Activated CD4-positive, alpha-beta memory T cell treated with anti-CD3 and anti-CD28 coated beads for 36 hours (primary cell): ENCODE measurements at regions not wholly inside any gene's neighbourhood (a gene's known extent, or its start where the extent isn't known, plus 50 kb on each side); places are given as distances from the start of the nearest gene placed in this dataset.

Experiments
- CTCF ChIA-PET: fragments of 350-600 bp; sonication (Branson Sonifier 250); formaldehyde crosslinking; loops from one replicate; lab custom pipeline; 2021; ENCODE audit warnings: antibody characterized with exemption, inconsistent platforms; lab: Charles Lee
- POLR2A ChIA-PET: fragments of 350-600 bp; sonication (Branson Sonifier 250); formaldehyde crosslinking; loops from one replicate; lab custom pipeline; 2021; ENCODE audit warnings: antibody characterized with exemption; lab: Charles Lee
- DNase-seq: peaks from one replicate; pipeline ENCODE4 v3.0.0-alpha.2; 2020
- H3K27ac Mint-ChIP-seq: one replicate; pipeline ENCODE4 v1.8.0; 2021; ENCODE audit warnings: mixed read lengths
- H3K27me3 Mint-ChIP-seq: one replicate; pipeline ENCODE4 v1.8.0; 2021; ENCODE audit warnings: mixed read lengths
- H3K36me3 Mint-ChIP-seq: one replicate; pipeline ENCODE4 v1.8.0; 2021; ENCODE audit warnings: mixed read lengths
- H3K4me1 Mint-ChIP-seq: one replicate; pipeline ENCODE4 v1.8.0; 2021; ENCODE audit warnings: low read depth, mixed read lengths
- H3K4me3 Mint-ChIP-seq: one replicate; pipeline ENCODE4 v1.8.0; 2021; ENCODE audit warnings: mild to moderate bottlenecking, mixed read lengths
- H3K9me3 Mint-ChIP-seq: one replicate; pipeline ENCODE4 v1.8.0; 2021; ENCODE audit warnings: mixed read lengths
- intact Hi-C: fragments of 100-400 bp; cut with micrococcal nuclease; formaldehyde crosslinking; loops from one replicate; pipeline ENCODE4 v1.15.1; 2023

GRCh38 chrX:110408949-110409588, 50.4 kb downstream of the RTL9 start:
- Mint-ChIP-seq H3K4me3 (no peak overlapping the region), H3K9me3 (no peaks in the 10 kb centered on the region), H3K27ac (no peak overlapping the region), H3K27me3 (no peaks in the 10 kb centered on the region), H3K4me1 (peaks cover 3% of the 10 kb centered on the region), H3K36me3 (no peaks in the 10 kb centered on the region)
- ChIA-PET CTCF (interaction anchor here (0.6 to 21.2 kb wide), 11 partner anchors 8 to 262 kb away, joined by 3 to 522 read pairs (median 4); no protein-coding TSS in a partner anchor), POLR2A (no interaction called here)
- no peak for DNase-seq
- intact Hi-C loops = loop anchor here (1.0 to 10.0 kb wide), 3 partner anchors 64 to 249 kb away; partner anchors contain the start of gene AMMECR1

GRCh38 chrX:110409925-110410324, 51.3 kb downstream of the RTL9 start:
- H3K4me1 Mint-ChIP-seq = peaks cover 3% of the 10 kb centered on the region
- no peak overlapping the region for H3K27ac Mint-ChIP-seq
- POLR2A ChIA-PET = no interaction called here
- no peaks in the 10 kb centered on the region for H3K27me3 Mint-ChIP-seq
- intact Hi-C loops = loop anchor here (2.0 to 10.0 kb wide), 2 partner anchors 65 to 91 kb away; partner anchors contain the start of gene AMMECR1
- H3K4me3 Mint-ChIP-seq = no peak overlapping the region
- H3K9me3 Mint-ChIP-seq = no peaks in the 10 kb centered on the region
- H3K36me3 Mint-ChIP-seq = no peaks in the 10 kb centered on the region
- CTCF ChIA-PET = interaction anchor here (5.3 to 21.2 kb wide), 2 partner anchors 250 to 263 kb away, joined by 57 to 522 read pairs; no protein-coding TSS in a partner anchor
- peak; percentile 53 for DNase-seq

- H3K4me3 Mint-ChIP-seq = no peak overlapping the region
- no peaks in the 10 kb centered on the region for H3K9me3 Mint-ChIP-seq
- no peak for DNase-seq
- H3K27me3 Mint-ChIP-seq = no peaks in the 10 kb centered on the region
- no peak overlapping the region for H3K27ac Mint-ChIP-seq
- POLR2A ChIA-PET = interaction anchor here (1.6 kb wide), 1 partner anchor 92 kb away, joined by 3 read pairs; no protein-coding TSS in a partner anchor
- intact Hi-C loops = no loop called here
- CTCF ChIA-PET = interaction anchor here (5.3 to 21.2 kb wide), 2 partner anchors 250 to 264 kb away, joined by 57 to 522 read pairs; no protein-coding TSS in a partner anchor
- H3K4me1 Mint-ChIP-seq = peaks cover 3% of the 10 kb centered on the region
- H3K36me3 Mint-ChIP-seq = no peaks in the 10 kb centered on the region
Observed at GRCh38 chrX:110410603-110411002, 52.0 kb downstream of the RTL9 start.

DNA sequence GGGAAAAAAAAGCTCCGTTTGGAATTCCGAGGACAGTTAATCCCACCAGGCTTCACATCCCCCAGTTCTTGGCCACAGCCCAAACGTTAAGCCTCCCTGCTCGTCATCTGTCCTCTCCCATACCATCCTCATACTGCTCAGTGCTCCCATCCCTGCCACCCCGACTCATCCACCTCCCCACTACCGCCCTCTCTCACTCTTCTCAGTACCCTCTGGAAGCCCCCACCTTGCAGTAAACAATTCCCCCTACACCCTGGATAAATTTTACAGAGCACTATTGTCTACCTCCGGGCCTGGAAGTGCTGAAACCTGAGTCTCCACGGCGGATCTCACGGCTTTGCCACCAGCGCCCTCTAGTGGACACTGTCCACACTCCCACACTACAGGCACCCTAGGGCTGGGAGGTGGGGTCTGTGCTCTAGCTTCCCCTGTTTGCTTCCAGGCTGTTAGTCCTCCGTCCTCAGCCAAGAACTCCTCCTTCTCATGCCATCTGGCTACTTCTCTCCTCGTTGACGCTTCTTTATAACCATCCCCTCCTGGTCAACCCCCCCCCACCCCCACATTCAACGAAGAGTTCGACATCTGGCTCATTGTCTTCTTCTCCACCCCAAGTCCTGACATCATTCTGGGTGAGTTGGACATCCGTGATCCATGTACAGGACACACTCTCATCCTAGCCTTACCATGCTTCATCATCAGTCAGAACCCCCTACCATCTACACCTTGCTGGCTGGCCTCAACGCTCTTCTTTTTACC, 54.5 kb downstream of the RTL9 start:
- no peaks in the 10 kb centered on the region for H3K36me3 Mint-ChIP-seq
- peaks cover 3% of the 10 kb centered on the region for H3K4me1 Mint-ChIP-seq
- H3K4me3 Mint-ChIP-seq = no peak overlapping the region
- DNase-seq = peak; percentile 76
- H3K27ac Mint-ChIP-seq = no peak overlapping the region
- no peaks in the 10 kb centered on the region for H3K27me3 Mint-ChIP-seq
- H3K9me3 Mint-ChIP-seq = no peaks in the 10 kb centered on the region
- intact Hi-C loops = no loop called here
- ChIA-PET CTCF (interaction anchor here (0.9 to 21.2 kb wide), 8 partner anchors 15 to 266 kb away, joined by 3 to 522 read pairs (median 4); partner anchors contain the start of gene AMMECR1), POLR2A (no interaction called here)

DNA sequence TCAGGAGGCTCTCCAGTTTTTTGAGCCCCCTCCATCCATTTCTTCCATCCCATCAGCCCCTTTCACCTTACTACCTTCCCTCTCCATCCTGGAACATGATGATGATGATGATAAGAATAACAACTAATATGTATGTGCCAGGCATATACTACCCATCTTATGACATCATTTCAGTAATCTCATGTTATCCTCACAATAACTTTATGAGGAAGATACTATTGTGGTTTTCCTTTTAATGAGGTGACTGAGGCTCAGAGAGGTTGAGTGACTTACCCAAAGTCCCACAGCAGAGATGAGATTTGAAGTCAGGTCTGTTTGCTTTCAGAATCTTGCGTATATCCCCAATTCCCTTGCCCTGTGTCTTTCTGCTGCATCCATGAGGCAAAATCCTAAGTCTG, 55.1 kb downstream of the RTL9 start:
- Mint-ChIP-seq H3K27me3 (no peaks in the 10 kb centered on the region), H3K9me3 (no peaks in the 10 kb centered on the region), H3K4me1 (peaks cover 3% of the 10 kb centered on the region), H3K36me3 (no peaks in the 10 kb centered on the region), H3K27ac (no peak overlapping the region), H3K4me3 (no peak overlapping the region)
- intact Hi-C loops = no loop called here
- DNase-seq = no peak
- ChIA-PET CTCF (interaction anchor here (1.0 to 21.2 kb wide), 6 partner anchors 14 to 267 kb away, joined by 3 to 522 read pairs (median 4); no protein-coding TSS in a partner anchor), POLR2A (no interaction called here)

DNA sequence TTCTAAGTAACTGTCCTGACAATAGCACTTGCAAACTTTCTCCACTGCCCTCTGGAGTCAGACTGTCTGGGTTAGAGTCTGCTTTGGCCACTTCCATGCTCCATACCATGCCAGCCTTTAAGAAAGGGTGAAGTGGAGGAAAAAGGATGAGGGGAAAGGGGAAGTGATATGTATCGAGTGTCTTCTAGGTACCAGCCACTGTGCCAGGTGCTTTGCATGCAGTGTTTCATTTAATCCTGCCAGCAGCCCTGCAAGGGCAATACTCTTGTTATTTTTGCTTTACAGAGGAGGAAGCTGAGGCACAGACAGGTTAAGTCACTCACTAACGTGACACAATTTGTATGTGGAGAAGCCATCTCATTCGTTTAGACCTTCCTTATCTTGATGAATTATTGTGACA, 55.6 kb downstream of the RTL9 start:
- no peaks in the 10 kb centered on the region for H3K9me3 Mint-ChIP-seq
- ChIA-PET CTCF (interaction anchor here (1.3 to 21.2 kb wide), 3 partner anchors 240 to 267 kb away, joined by 3 to 522 read pairs (median 57); no protein-coding TSS in a partner anchor), POLR2A (no interaction called here)
- H3K27me3 Mint-ChIP-seq = no peaks in the 10 kb centered on the region
- intact Hi-C loops = no loop called here
- no peaks in the 10 kb centered on the region for H3K36me3 Mint-ChIP-seq
- H3K27ac Mint-ChIP-seq = no peak overlapping the region
- H3K4me3 Mint-ChIP-seq = no peak overlapping the region
- H3K4me1 Mint-ChIP-seq = peaks cover 3% of the 10 kb centered on the region
- no peak for DNase-seq

GRCh38 chrX:110414679-110415439, 56.2 kb downstream of the RTL9 start:
- Mint-ChIP-seq H3K4me3 (no peak overlapping the region), H3K27me3 (no peaks in the 10 kb centered on the region), H3K27ac (no peak overlapping the region), H3K36me3 (no peaks in the 10 kb centered on the region), H3K9me3 (no peaks in the 10 kb centered on the region), H3K4me1 (peaks cover 3% of the 10 kb centered on the region)
- DNase-seq = no peak
- ChIA-PET POLR2A (no interaction called here), CTCF (interaction anchor here (1.3 to 21.2 kb wide), 3 partner anchors 240 to 268 kb away, joined by 3 to 522 read pairs (median 57); no protein-coding TSS in a partner anchor)
- intact Hi-C loops = no loop called here

- Mint-ChIP-seq H3K4me3 (no peak overlapping the region), H3K9me3 (no peaks in the 10 kb centered on the region), H3K36me3 (no peaks in the 10 kb centered on the region), H3K27me3 (no peaks in the 10 kb centered on the region), H3K27ac (no peak overlapping the region), H3K4me1 (no peaks in the 10 kb centered on the region)
- DNase-seq = no peak
- ChIA-PET POLR2A (no interaction called here), CTCF (interaction anchor here (0.5 to 21.2 kb wide), 3 partner anchors 8 to 255 kb away, joined by 6 to 522 read pairs (median 6); no protein-coding TSS in a partner anchor)
- intact Hi-C loops = no loop called here
Observed at GRCh38 chrX:110415440-110416170, 57.0 kb downstream of the RTL9 start.

GRCh38 chrX:110417128-110417527, 58.5 kb downstream of the RTL9 start:
- H3K27me3 Mint-ChIP-seq = no peaks in the 10 kb centered on the region
- no peaks in the 10 kb centered on the region for H3K4me1 Mint-ChIP-seq
- H3K4me3 Mint-ChIP-seq = no peak overlapping the region
- ChIA-PET CTCF (interaction anchor here (0.9 to 21.2 kb wide), 4 partner anchors 9 to 274 kb away, joined by 3 to 522 read pairs (median 8); no protein-coding TSS in a partner anchor), POLR2A (no interaction called here)
- no peaks in the 10 kb centered on the region for H3K36me3 Mint-ChIP-seq
- no peaks in the 10 kb centered on the region for H3K9me3 Mint-ChIP-seq
- no peak for DNase-seq
- H3K27ac Mint-ChIP-seq = no peak overlapping the region
- intact Hi-C loops = no loop called here

DNA sequence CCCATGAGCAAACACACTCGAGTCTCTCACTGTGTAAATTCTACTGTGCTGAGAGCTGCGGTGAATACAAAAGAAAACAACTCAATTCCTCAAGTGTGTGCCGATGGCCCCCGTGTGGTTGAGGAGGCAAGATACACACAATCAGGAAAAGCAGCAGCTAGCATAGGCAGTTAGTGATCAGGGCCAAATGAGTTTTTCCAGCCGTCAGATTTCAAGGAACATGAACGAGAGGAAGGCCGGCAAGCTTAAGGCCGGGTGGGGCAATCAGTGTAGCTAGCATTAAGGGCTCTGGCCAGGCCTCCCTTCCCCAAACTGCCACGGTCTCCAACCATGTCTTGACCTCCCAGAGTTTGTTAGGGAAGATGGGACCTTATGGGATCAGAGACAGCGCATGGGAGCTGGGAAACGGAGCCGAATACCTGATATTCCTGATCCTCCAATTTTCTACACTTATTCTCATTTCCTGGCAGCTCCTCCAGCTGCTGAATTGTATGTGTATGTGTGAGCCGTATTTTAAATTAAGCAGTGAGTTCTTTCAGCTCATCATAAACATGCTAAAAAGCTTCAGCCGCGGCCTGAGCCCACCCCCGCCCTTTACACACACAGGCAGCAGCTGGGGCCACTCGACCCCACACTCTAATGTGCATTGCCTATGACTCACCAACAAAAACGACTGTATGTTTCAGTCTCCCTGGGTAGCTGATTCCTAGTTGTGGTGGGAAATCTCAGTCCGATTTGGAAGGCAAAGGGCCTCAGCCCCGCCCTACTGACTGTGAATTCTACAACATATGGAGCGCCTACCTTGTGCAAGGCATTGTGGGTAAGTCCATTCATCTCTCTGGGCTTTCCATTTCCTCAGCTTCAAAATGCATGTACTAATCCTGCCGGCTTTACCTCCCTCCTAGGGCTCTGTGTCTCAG, 59.9 kb downstream of the RTL9 start:
- Mint-ChIP-seq H3K27me3 (no peaks in the 10 kb centered on the region), H3K4me3 (no peak overlapping the region), H3K9me3 (no peaks in the 10 kb centered on the region), H3K27ac (no peak overlapping the region), H3K36me3 (no peaks in the 10 kb centered on the region), H3K4me1 (no peaks in the 10 kb centered on the region)
- ChIA-PET CTCF (interaction anchor here (0.6 to 21.2 kb wide), 4 partner anchors 258 to 962 kb away, joined by 3 to 522 read pairs (median 6); no protein-coding TSS in a partner anchor), POLR2A (no interaction called here)
- DNase-seq = no peak
- intact Hi-C loops = no loop called here
